Neural crest cell (in vitro differentiated cells): ENCODE measurements at regions not wholly inside any gene's neighbourhood (a gene's known extent, or its start where the extent isn't known, plus 50 kb on each side); places are given as distances from the start of the nearest gene placed in this dataset.
"Not testable (repeated sequence)": the region's sequence is repeated elsewhere in the genome, so short reads cannot be mapped to it uniquely, and the experiment has no call there.

Experiments
- DNase-seq: peaks from one replicate; pipeline ENCODE4 v3.0.0; 2021; ENCODE audit warnings: low read depth, mixed read lengths, low spot score
- H3K27ac Mint-ChIP-seq: one replicate; pipeline ENCODE4 v1.8.0; 2021; ENCODE audit warnings: mild to moderate bottlenecking, mixed read lengths; ENCODE audit not compliant: unreplicated experiment
- H3K27me3 Mint-ChIP-seq: 2 replicates; pipeline ENCODE4 v1.8.0; 2021; ENCODE audit warnings: low read depth, mild to moderate bottlenecking, mixed read lengths
- H3K36me3 Mint-ChIP-seq: 2 replicates; pipeline ENCODE4 v1.8.0; 2021; ENCODE audit warnings: low read depth, mild to moderate bottlenecking, mixed read lengths
- H3K4me1 Mint-ChIP-seq: 2 replicates; pipeline ENCODE4 v1.8.0; 2021; ENCODE audit warnings: mixed read lengths
- H3K4me3 Mint-ChIP-seq: one replicate; pipeline ENCODE4 v1.8.0; 2021; ENCODE audit warnings: mild to moderate bottlenecking, mixed read lengths
- H3K9me3 Mint-ChIP-seq: 2 replicates; pipeline ENCODE4 v1.8.0; 2021; ENCODE audit warnings: mixed read lengths
- CTCF ChIP-seq: fragments of 200-600 bp; sonication (generic); conservative IDR thresholded peaks from 2 replicates; pipeline ENCODE4 v1.5.0; 2021; ENCODE audit warnings: antibody characterized with exemption, mild to moderate bottlenecking

GRCh38 chr4:3896441-3896840 is 130.3 kb downstream of the ADRA2C start:
- Mint-ChIP-seq H3K36me3 (no peaks in the 10 kb centered on the region), H3K4me3 (no peak overlapping the region)
- no peak for DNase-seq

GRCh38 chr4:3896871-3897578 is 130.8 kb downstream of the ADRA2C start:
- Mint-ChIP-seq H3K27me3 (peaks cover 14% of the 10 kb centered on the region), H3K4me1 (peaks cover 18% of the 10 kb centered on the region)
- DNase-seq, H3K4me3 Mint-ChIP-seq, H3K27ac Mint-ChIP-seq, H3K9me3 Mint-ChIP-seq, H3K36me3 Mint-ChIP-seq: not testable (repeated sequence)

More at GRCh38 chr4:3896441-3896840, 130.3 kb downstream of the ADRA2C start:
- Mint-ChIP-seq H3K4me1 (peaks cover 18% of the 10 kb centered on the region), H3K9me3 (no peaks in the 10 kb centered on the region), H3K27ac (no peak overlapping the region), H3K27me3 (peaks cover 9% of the 10 kb centered on the region)
- no peak for TF ChIP-seq CTCF

- Mint-ChIP-seq H3K27ac (no peak overlapping the region), H3K27me3 (peaks cover 14% of the 10 kb centered on the region), H3K4me1 (peaks cover 18% of the 10 kb centered on the region), H3K36me3 (no peaks in the 10 kb centered on the region), H3K9me3 (no peaks in the 10 kb centered on the region), H3K4me3 (no peak overlapping the region)
- DNase-seq: no peak
- TF ChIP-seq CTCF: no peak
Observed at GRCh38 chr4:3898098-3898497, 131.9 kb downstream of the ADRA2C start.

- peaks cover 14% of the 10 kb centered on the region for H3K4me1 Mint-ChIP-seq
- not testable (repeated sequence) for H3K4me3 Mint-ChIP-seq, H3K27ac Mint-ChIP-seq, DNase-seq, H3K9me3 Mint-ChIP-seq, H3K36me3 Mint-ChIP-seq
- peaks cover 14% of the 10 kb centered on the region for H3K27me3 Mint-ChIP-seq
Observed at GRCh38 chr4:3898928-3899327, 132.7 kb downstream of the ADRA2C start.

GRCh38 chr4:3904264-3904955 is 138.2 kb downstream of the ADRA2C start:
- H3K9me3 Mint-ChIP-seq, H3K27ac Mint-ChIP-seq, H3K4me3 Mint-ChIP-seq, H3K4me1 Mint-ChIP-seq, H3K36me3 Mint-ChIP-seq, DNase-seq: not testable (repeated sequence)
- H3K27me3 Mint-ChIP-seq: peaks cover 25% of the 10 kb centered on the region

- not testable (repeated sequence) for DNase-seq, H3K36me3 Mint-ChIP-seq, H3K4me3 Mint-ChIP-seq, H3K27ac Mint-ChIP-seq, H3K4me1 Mint-ChIP-seq, H3K9me3 Mint-ChIP-seq
- H3K27me3 Mint-ChIP-seq: peaks cover 12% of the 10 kb centered on the region
Observed at GRCh38 chr4:3909616-3910015, 143.4 kb downstream of the ADRA2C start.

GRCh38 chr4:3910161-3910950 is 144.2 kb downstream of the ADRA2C start:
- not testable (repeated sequence) for H3K27ac Mint-ChIP-seq, H3K36me3 Mint-ChIP-seq, H3K4me3 Mint-ChIP-seq, DNase-seq, H3K9me3 Mint-ChIP-seq, H3K4me1 Mint-ChIP-seq, H3K27me3 Mint-ChIP-seq
